HG03066 (cell line): ENCODE measurements at regions not wholly inside any gene's neighbourhood (a gene's known extent, or its start where the extent isn't known, plus 50 kb on each side); places are given as distances from the start of the nearest gene placed in this dataset.
"Not testable (repeated sequence)": the region's sequence is repeated elsewhere in the genome, so short reads cannot be mapped to it uniquely, and the experiment has no call there.

Experiments used
- ATAC-seq: cut with Tn5 transposase; IDR thresholded peaks from one replicate; pipeline ENCODE4 v1.9.1; 2021; ENCODE audit warnings: low read depth; ENCODE audit not compliant: unreplicated experiment

DNA sequence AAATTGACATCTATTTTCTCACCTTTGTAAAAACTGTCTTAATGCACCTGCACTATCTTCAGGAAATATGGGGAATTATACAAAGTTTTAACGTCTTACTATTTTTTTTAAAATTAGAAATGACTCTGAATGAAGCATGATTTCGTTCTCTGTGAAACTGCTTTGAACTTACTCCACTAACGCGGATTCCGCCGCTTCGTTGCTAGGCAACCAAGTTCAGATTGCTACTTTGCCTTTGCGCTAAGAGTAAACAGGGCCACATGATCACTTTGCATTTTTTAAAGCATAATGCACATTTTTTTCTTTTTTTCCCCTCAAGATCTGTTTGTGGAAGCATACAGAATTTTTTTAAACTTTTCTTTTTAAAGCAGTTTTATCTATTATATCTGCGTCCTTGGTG lies 690.5 kb downstream of the BRINP3 start:
- no peak for ATAC-seq

DNA sequence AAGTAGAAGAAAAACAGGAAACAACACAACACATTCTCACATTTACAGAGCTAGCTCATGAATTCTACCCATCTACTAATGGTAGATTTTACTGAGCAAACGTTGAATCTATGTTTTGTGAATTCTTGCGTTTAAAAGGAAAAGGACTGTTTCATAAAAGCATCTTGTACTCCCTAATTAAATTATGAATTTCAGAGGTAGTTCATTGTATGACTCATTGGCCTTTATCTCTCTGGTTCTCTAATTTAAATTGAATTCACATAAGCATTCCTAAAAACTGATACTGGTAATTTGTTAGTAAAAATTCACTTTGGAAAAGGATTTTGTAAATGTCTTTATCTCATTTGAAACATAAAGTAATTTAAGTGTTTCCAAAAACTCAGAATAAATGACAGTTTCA lies 687.3 kb downstream of the BRINP3 start:
- ATAC-seq: no peak

DNA sequence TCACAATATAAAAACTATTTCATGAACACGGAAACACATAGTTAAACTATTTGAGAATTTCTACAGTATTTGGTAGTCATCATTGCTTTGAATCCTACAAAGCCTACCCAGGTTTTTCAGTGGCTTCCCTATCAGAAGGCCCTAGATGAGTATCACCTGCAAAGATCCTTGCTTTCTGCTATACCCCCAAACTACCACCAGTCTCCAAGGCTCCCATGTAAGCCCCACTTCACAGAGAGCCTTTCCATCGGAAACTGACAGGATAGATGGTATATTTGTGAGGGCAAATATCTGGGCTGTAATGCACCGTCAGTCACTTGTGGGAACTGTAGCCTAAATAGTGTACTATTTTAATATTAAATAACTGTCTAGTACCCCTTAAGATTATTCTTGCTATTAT lies 674.3 kb downstream of the BRINP3 start:
- ATAC-seq: no peak

DNA sequence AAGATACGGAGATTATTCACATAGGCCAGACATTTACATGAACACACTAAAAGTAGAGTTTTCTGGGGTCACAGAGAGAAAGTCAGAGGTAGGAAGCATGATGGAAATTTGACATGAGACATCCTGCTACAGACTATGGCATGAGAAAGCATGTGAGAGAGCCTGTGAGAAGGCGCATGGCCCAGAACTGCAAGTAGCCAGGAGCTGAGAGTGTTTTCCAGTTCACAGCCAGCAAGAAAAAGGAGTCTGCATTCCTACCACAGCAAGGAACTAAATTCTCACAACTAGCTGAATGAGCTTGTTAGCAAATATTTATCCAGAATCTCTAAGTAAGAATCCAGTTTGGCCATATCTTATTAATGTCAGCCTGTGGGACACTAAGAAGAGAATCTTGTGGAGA lies 673.3 kb downstream of the BRINP3 start:
- no peak for ATAC-seq

DNA sequence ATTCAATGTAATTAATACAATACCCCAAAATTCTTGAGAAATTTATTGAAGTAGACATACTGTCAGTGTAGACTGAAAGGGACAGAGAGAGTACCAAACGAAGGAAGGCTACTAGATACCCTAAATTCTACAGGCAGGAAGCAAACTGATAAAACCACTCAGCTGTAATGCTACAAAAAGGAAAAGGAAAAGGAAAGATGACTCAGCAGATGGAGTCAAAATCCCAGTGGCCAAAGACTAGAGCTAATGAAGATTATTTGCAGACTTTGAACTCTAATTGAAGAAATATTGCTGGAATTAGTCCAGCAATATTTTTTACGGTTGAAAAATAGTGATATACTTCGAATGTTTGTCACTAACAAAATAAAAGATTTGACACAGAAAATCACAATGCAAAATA lies 671.9 kb downstream of the BRINP3 start:
- ATAC-seq: no peak

DNA sequence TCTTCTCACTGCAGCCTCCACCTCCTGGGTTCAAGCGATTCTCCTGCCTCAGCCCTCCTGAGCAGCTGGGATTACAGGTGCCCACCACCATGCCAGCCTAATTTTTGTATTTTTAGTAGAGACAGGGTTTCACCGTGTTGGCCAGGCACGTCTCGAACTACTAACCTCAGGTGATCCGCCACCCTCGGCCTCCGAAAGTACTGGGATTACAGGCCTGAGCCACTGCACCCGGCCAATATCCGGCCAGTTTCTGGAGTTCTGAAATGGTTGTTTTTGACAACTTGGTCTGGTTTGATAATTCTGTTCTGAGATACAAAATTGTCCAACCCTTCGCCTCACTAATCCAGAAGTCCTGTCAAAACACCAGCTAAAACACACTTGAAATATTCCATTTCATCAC lies 667.0 kb downstream of the BRINP3 start:
- not testable (repeated sequence) for ATAC-seq

DNA sequence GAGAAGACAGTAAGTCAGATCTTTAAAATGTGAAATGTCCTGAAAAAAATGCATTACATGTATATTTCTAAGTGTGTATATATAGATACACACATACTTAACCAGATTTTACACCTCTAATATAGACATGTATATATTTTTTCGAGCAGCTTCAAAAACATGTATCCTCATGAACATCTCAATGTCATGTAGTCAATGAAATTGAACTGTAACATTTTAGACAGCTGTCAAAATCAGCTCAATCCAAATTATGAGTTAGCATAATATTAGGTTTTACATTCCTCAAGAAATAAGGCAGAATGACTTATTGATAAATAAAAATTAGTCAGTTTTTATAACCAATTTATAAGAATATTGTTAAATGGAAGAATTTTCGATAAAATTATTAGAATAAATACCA lies 665.7 kb downstream of the BRINP3 start:
- no peak for ATAC-seq

DNA sequence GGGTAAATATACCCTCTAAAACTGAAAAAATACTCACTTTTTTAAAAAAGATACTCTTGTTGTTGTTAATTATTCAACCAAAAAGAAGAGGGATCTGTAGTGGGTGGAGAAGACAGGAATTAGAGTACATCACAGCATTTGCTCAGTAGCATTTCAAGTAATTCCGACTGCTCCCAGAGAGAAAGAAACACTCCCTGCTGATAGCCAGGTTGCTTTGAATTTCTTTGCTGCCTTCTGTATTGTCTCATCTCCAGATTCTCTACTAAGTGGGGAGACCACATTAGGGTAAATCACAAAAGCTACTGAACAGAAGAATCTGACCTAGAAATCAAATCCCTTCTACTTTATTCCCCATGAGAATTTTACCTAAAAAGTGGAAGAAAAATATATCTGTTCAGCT lies 661.1 kb downstream of the BRINP3 start:
- no peak for ATAC-seq

DNA sequence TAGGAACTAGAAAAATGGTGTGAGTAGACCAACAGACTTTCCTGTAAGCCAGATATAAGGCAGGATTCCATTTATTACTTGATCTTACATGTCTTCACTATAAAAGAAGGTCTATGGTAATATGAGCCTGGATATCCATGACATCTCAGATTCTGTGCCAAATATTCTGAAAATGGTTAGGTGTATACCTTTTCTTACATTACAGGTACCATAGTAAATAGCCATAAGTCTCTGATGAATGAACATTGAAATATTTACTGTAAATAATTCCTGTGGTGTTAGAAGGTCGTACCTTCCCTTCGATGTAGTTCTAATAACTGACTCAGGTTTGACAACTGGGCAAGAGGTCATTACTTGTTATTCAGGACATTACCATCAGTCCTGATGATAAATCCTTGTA lies 657.9 kb downstream of the BRINP3 start:
- ATAC-seq: no peak

DNA sequence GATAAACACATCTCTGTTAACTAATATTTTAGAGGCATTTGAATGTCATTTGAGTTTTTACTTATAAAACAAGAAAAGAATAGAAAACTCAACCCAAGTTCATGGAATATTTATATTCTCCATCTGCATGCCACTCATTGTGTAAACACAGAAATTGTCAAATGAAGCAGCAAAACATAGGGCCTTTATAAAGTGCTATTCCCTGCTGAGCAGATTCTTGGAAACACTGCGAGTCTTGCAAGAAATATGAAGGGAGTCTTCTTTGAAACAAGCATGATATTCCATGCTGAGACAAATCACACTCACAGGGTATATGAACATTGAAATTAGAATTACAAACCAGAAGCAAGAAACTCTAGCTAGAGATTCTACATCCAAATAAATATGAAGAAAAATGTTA lies 655.8 kb downstream of the BRINP3 start:
- ATAC-seq: no peak

DNA sequence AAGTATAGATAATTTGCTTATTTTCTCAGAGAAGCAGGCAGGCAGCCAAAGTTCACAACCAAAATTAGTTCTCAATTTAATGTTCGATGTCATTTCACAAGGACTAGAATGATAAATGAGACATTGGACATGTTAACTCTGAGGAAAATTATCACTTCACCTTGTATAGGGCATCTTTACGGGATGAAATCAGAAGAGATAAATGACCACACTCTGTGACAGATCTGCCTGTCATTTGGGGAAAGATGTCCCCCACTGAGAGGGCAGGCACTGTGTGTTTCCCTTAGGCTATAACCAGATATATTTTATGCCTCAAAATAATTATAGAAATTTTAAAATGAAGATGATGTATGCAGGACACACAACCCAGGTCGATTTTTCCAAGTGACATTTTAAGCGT lies 642.9 kb downstream of the BRINP3 start:
- ATAC-seq: no peak

DNA sequence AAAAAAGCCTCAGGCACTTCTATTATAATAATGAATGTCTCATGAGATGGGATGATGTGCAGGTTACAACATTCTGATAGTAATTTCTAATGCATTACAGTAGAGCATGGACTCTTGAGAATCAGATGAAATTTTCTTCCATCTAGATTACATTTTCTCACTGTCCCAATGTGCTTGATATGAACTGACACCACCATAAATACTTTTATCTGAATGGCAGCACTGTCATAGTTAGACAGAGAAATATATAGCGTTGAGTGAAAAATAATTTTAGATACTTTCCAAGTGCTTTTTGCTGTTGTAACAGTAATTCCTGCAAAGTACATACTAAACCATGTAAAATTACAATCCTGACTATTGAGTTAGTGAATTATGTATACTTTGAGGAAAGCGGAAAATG lies 630.1 kb downstream of the BRINP3 start:
- no peak for ATAC-seq

DNA sequence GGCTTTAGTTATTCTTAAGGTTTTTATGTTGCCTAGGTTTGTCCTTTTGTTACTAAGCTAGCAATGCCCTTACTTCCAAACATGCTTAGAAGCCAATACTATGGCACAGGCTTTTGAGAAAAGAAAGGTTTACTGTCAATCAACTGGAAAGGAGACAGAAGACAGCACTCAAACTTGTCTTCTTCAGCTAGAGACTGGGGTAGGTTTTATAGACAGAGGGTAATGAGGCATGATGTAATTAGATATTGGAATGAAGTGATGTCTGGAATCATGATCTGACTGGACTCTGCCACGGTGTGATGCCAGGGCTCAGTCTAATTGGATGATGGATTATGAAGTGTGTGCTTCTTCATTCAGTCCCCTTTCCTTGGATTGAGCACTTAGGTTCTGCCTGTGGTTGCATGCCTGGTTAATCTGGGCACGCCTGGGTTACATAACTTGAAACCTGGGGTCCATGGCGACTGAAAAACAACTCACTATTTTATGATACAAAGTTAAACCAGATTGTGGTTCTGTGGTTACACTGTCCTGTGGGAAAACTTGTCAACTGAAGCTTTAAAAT lies 625.8 kb downstream of the BRINP3 start:
- no peak for ATAC-seq

DNA sequence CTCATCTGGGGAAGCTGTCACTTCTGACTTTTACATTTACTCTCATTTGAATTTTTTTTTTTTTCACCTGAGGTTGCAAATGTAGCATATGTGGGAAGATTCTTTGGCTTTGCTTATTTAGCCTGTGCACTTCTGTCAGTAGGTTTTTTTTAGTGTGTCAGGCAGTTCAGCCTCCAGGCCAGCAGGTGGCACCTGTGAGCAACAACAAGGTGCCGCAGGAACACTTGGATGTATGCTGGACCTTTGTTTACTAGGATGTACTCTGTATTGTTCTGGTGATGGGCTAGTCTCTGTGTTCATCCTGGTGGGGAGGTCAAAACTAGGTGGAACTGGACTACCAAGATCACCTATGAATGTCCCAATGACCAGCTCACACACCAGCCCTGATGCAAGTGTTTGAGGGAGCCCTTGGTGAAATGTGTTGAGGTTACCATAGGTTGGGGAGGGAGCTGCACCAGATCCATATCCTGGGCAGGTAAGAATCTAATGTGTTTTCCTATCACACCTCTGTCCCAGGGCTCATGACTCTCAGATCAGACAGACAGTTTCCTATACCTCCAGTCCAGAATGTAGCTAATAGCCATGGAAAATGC lies 618.2 kb downstream of the BRINP3 start:
- peak; percentile 74 for ATAC-seq

DNA sequence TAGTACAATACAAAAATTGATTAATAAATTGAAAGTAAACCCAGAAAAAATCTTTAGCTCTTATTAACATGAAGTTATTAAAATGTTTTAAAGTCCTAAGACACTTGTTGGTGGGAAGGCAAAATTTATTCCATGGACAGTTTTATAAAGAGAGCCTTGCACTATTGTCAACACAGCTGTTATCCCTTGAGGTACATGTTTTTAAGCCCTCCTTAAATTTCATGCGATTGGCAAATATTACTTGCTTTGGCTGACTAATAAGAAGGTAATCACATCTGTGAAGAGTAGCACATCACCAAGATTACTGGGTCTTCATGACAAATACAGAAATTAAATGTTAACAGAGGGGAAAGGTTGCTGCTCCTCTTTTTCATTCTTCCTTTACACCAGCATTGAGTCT lies 611.1 kb downstream of the BRINP3 start:
- ATAC-seq: no peak

DNA sequence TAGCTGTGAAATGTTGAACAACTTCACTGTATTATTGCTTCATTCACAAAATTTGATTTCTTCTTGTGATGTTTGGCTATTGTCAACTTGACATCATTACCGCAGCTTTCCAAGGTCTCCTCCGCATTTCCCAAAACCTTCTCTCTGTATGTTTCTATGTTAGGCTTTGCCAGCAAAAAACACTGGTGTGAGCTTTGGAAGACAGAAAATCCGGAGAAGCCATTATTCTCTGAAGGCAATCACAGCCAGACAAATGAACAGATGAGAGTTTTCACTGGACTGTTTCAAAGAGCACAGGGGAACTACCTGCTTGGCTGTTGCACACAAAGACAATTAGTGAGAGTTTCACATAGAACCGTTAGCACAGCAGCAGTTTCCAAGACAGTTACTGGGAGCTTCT lies 609.6 kb downstream of the BRINP3 start:
- no peak for ATAC-seq

DNA sequence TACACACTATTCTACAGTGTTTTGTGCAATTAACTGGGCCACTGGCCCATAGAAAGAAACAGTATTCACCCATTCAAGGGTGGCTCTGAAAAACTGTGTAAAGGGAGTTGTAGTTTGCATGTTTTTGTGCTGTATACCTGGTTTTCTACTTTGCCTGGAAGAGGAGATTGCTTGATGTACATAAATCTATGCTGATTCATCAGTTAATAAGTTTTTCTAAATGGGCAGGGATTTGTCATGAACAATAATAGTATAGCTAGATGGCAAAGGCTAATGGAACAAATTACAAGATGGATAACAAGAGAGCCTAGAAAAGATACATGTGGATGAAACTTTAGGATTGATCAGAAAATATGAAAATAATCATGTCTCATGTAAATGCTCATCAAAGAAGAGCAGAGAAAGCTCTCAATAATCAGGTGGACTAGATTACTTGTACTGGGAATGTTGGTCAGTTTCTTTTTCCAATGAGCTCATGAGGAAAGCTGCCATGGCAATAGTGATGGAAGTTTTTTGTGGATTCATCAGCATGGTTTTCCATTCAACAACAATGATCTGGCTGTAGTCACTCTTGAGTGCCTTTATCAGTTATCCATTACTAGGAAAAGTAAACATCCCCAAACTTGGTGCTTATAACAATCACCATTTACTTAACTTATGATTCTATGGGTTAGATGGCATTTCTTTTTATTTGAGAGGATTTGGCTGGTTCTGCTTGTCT lies 602.8 kb downstream of the BRINP3 start:
- no peak for ATAC-seq

DNA sequence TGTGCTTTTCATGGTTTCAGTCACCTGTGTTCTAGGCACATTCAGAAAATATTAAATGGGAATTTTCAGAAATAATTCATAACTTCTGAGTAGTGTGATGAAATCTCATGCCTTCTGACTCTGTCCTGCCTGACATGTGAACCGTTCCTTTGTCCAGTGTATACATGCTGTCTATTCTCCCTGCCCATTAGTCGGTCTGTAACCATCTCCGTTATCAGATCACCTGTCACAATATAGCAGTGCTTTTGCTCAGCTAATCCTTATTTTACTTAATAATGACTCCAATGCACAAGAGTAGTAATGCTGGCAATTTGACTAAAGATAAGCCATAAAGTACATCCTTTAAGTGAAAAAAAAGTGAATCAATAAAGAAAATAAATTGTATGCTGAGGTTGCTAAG lies 597.5 kb downstream of the BRINP3 start:
- no peak for ATAC-seq

DNA sequence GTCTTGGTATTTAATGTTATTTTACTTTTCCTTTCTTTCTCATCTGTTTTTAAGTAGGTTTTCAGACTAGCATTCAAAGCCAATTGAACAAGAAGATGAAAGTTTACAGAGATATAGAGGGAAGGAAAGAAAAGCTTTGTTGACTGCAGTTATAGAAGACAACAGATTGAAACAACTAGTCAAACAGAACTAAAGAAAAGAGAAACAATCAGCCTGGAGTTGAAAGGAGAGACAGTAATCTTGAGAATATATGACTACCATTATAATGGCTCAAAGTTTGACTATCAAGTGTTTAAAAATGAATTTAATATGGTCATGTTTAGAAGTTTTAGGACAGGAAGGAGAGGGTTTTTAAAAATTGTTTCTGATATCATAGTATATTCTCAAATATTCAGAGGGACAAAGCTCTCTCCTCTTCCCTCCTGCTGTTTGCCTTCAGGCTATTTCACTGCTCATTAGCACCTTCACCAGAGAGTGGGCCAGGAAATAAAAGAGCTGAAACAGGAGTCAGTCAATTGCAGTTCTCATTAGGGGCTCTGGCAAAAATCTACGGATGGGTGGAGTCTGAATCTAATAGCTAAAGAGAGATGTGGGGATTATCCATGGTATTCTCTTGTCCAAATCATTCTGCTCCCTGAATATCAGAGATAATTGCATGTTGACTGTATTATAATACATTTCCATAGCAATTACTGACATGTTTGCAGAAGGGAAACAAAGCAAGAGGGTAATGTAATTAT lies 577.8 kb downstream of the BRINP3 start:
- ATAC-seq: no peak

DNA sequence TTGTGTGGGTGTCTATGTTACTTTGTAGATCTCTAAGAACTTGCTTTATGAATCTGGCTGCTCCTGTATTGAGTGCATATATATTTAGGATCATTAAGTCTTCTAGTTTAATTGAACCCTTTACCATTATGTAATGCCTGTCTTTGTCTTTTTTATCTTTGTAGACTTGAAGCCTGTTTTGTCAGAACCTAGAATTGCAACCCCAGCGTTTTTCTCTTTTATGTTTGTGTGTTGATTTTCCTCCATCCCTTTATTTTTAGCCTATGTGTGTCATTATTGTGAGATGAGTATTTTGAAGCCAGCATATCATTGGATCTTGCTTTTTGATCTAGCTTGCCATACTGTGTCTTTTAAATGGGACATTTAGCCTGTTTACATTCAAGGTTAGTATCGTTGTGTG lies 573.2 kb downstream of the BRINP3 start:
- ATAC-seq: no peak

DNA sequence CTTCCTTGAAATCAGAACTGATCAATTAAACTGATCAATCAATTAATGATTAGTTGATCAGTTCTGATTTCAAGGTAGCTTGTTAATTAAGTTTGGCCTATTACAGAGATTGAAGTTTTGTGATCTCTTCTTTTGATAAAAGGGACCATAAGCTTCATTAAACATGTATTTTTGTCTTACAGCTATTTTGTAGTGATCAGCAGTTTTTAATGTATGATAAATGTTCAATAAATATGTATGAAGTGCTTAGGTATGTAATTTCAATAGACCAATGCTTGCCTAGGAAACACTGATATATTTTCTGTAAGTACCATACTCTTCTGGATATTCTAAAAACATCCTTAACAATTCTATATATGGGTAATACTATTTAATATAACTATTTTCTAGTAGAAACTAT lies 569.6 kb downstream of the BRINP3 start:
- ATAC-seq: no peak

DNA sequence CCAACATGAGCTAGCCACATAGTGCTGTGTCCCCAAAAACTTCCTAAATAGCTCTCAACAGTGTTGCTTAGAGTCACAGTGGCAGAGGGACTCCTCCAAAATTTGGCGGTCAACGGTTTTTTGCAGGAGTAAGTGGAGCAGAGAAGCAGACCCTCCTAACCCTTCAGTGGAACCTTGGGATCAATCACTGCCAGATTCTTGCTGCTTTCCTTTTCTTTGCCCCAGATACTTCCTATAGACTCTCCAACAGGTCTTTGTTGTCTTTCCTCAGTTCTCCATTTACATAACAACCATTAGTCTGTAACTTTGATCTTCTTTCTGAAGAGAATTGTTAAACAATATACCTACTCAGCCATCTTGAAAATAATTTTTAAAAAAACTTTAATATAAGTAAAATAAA lies 556.1 kb downstream of the BRINP3 start:
- no peak for ATAC-seq
